HG03045 (cell line): ENCODE measurements at regions not wholly inside any gene's neighbourhood (a gene's known extent, or its start where the extent isn't known, plus 50 kb on each side); places are given as distances from the start of the nearest gene placed in this dataset.
"Not testable (repeated sequence)": the region's sequence is repeated elsewhere in the genome, so short reads cannot be mapped to it uniquely, and the experiment has no call there.

Experiments
- ATAC-seq: cut with Tn5 transposase; IDR thresholded peaks from one replicate; pipeline ENCODE4 v1.9.1; 2021; ENCODE audit warnings: mild to moderate bottlenecking, moderate library complexity; ENCODE audit not compliant: unreplicated experiment

DNA sequence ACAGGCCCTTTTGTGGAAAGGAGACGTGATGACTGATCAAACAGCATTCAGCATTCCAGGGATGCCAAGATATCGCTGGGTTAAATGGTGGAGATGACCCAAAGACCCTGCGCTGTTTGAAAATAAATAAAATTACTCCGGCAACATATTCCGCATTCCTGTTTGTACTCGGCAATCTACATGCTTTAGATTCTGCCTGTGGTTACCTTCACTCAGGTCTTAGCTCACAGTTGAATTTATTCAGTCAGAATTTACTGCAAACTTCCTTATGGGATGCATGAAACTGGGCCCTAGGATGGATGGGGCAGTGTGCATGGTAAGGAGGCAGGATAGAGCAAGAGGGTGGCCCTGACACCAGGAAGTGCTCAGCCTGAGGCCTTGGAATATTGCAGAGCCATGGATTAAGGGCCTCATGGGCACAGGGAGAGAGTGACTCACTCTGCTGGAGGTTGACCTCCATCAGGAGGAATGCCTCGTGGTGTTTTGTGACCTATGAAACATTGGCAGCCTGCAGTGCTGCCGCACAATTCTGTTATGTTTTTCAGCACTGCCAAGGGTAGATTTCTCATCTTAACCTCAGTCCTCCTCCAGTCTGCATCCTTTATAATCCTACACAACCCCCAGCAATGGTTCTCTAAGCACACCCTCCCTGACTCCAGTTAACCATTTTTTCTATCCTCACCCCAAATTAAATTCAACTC lies 321.4 kb downstream of the IRS1 start:
- no peak for ATAC-seq

DNA sequence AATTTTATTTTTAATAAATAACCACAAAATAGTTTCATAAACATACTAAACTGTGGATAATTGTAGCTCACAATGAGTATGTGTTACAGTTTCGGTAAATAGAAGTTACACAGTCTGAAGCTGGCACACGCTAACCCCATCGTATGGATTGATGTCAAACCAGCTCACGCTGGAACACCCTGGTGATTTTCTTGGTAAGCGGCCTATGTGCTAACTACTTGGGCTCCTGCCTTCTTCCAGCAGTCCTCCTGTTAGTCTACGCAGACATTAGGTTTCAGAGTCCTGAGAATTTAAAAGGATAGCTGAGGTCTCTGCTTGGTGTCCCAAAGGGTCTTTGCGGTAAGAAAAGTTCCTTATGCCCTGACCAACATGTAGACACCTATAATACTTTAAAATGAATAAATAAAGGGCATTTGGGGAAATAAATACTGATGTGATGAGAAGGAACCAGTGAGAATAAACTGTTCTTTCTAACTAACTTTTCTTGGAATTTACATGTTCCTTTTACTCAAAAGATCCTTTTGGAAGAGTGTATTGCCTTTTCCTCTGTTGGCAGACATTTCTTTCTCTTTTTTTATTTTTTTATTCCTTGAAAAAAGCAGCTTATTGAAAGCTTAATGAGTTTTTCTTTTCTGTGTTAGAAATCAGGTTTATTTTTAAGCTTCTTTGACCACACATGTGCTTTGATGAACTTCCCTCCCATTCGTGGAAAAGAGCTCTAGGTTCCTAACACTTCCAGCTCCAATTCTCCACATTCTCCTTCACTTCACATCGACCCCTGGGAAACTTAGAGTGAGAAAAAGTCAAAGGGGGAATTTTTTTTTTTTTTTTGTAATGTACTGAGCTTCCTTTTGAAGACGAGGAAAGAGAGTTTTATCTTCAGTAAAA lies 322.2 kb downstream of the IRS1 start:
- no peak for ATAC-seq

DNA sequence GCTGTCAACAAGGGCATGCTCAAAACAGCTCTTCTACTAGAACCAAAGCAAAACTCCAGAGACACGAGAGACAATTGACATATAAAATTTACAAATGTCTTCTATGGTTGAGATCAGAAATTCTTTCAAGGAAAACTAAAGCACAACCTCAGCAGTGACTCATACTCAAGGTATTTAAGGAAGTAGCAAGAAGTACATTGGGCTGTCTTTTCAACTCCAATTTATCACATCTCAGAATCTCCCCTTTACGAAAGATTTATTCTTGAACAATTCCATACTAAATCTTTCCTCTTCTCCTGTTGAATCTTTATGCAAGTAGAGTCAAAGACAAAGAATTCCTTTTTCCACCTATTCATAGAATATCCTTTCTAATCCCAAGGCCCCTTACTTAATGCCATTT lies 324.0 kb downstream of the IRS1 start:
- ATAC-seq: no peak

DNA sequence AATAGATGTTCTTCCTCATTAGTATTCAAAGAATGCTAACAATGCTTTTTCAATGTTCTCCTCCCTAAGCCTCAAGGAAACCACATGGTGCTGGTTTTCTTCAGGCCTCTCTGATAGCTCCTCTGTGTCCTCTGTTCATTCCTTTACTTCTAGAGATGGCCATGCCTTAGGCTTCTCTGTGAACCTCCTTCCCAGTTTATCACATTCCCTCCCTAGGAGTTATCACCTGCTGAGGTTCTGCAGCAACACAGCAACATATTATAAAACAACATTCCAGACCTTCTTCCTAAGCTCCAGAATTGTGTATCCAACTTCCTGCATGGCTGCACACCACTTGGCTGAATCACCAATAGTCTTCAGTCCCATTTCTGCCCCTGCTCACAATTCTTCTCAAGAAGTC lies 325.5 kb downstream of the IRS1 start:
- no peak for ATAC-seq

DNA sequence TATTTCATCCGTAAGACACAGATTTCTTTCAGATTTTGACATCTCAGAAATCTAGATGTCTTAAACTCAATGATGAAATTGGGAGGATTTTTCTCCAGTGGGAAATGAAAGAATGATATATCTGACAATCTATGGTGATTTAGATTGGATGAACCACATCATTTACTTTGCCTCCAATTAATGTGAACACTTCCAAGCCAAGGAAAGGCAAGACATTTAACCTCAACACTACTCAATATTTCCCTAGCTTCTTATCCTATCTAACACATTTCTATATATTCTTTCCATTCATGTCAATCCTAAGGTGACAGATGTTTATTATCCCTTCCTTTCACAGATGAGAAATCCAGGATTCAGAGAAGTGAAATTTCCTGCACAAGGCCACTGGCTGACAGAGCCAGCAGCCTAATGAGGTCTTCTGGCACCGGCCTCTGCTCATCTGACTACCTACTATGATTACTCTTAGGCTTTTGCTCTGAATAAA lies 327.6 kb downstream of the IRS1 start:
- no peak for ATAC-seq

DNA sequence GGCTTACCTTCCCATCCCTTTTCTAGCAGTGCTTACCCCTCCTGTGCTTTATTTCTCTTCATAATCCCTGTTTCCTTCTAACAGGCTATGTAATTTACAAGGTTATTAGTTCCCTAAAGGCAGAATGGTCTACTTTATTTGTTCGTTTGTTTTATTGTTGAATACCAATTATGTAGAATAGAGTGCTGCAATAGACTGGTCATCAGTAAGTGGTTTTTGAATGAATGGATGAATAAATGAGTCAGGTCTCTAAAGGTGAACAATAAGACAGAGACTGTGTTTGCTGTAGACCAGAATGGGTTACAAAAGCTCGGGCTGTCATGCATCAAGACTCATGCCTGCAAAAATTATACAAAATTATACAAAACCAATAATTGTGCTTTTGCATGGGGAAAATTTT lies 332.0 kb downstream of the IRS1 start:
- ATAC-seq: no peak

DNA sequence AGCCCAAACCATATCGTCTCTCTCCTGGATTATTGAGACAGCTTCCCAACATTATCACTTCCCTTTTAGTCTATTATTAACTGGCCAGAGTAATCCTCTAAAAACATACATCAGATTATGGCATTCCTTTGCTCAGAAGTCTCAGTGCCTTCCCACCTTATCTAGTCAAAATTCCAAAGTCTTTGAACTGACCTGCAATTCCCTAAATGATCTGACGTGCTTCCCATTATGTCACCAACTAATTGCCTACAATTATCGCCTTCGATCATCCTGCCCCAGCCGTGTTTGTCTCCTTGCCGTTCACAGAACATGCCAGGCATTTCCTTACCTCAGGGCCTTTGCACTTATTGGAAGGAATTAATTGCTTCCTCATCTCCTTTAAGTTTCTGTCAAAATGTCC lies 332.4 kb downstream of the IRS1 start:
- no peak for ATAC-seq

DNA sequence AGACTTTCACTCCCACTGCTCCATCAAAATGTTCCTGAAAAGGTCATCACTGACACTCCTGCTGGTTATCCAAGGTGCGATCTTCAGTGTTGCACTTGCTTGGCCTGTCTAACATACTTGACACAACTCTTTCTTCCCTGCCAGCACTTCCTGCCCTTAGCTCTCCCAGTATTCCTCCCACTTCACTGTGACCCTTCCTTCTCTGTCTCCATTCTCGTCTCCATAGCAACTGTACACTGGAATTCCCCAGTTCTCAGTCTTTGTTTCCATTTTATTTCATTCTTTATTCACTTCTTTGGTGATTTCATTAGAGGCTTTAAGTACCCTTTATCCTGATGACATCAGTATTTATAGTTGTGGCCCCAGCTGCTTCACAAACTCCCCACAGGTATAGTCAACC lies 333.0 kb downstream of the IRS1 start:
- ATAC-seq: no peak

DNA sequence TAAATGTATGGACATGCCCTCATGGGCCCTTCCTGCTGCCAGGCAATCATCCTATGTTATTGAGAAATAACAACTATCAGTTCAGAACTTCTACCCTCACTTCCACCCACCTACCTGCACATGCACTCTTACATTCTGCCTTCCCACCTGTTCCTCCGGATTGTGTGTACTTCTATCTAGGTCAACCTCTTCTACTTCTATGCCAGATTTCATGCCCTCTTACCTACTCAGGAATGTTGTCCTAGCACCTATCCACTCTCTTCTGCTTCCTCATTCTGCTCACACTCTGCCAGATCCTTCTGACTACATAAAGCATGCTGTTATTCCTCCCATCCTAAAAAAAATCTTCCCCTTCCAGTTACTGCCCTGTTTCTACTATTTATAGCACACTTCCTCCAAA lies 333.5 kb downstream of the IRS1 start:
- ATAC-seq: no peak

DNA sequence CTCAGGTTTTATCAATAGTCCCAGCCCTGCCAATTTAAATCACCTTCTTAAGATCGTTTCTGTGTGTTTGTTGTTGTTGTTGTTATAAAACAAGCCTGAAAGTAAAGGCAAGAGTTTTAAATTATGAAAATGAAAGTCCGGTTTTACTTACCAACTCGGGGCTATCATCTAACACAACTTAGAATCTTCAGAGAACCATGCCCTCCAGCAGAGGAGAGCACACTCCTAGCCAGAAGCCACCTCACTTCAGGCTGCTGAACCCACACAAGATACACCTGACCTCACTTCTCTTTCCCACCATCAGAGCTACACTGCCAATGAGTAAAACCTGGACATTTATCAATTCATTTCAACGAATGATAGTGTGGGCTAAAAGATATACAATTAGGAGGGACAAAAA lies 335.2 kb downstream of the IRS1 start:
- ATAC-seq: no peak

DNA sequence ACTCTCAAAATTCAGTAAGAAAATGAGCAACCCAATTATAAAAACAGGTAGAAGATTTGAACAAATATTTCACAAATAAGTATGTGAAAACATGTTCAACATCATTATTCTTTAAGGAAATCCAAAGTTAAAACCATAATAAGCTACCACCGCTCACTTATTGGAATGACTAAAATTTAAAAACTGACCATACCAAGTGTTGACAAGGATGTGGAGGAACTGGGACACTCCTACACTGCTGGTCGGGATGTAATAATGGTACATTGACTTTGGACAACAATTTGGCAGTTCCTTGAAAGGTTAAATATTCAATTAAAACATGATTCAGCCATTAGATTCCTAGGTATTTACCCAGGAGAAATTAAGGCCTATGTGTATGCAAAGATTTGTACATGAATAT lies 336.5 kb downstream of the IRS1 start:
- no peak for ATAC-seq

DNA sequence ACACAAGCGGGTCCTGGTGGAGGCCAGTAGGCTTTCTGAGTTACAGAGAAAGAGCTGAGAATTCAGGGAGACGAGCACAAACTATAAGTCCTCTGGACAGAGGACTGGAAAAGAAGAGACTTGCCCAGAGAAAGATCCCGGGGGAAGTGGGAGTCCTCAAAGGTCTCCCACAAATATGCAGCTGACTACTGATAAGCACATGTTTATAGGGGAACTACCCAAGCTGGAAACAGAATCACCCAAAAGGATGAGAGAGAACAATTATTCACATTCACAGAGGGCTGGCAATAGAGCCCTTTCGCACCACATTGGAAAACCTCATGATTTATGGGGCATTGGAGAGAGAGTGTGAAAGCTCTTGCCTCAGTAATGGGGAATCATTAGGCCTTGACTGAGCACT lies 337.6 kb downstream of the IRS1 start:
- ATAC-seq: no peak

DNA sequence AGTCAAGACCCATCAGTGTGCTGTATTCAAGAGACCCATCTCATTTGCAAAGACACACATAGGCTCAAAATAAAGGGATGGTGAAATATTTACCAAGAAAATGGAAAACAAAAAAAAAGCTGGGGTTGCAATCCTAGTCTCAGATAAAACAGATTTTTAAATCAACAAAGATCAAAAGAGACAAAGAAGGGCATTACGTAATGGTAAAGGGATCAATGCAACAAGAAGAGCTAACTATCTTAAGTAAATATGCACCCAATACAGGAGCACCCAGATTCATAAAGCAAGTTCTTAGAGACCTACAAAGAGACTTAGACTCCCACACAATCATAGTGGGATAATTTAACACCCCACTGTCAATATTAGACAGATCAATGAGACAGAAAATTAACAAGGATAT lies 343.5 kb downstream of the IRS1 start:
- not testable (repeated sequence) for ATAC-seq

DNA sequence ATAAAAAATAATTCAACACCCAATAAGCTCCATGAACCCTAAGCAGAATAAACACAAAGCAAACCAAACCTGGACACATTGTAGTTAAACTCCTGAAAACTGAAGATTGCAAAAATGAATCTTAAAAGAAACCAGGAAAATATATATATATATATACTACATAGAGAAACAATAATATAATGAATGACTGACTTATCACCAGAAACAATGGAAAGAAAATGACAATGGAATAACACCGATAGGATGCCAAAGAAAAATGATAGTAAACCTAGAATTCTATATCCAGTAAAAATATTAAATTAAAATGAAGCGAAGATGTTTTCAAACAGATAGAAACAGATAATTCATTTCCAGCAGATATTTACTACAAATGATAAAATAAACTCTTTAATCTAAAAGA lies 346.9 kb downstream of the IRS1 start:
- ATAC-seq: no peak

DNA sequence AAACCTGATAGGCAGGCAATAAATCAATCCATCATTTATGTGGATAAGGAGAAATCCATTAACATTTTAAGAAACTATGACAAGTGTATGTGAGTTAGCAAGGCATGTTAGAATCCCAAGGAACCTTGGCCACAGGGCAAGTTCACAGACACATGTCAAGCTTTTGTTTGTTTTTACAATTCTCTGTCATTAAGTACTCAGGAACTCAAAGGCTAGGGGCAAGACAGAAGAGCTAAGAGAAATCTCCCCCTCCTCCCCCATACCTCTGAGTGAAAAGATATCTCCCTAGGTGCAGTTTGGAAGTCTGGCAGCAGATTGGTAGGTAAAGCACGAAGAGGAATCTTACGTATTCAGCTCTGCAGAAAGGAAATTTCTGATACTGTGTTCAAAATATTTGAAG lies 348.1 kb downstream of the IRS1 start:
- ATAC-seq: no peak

DNA sequence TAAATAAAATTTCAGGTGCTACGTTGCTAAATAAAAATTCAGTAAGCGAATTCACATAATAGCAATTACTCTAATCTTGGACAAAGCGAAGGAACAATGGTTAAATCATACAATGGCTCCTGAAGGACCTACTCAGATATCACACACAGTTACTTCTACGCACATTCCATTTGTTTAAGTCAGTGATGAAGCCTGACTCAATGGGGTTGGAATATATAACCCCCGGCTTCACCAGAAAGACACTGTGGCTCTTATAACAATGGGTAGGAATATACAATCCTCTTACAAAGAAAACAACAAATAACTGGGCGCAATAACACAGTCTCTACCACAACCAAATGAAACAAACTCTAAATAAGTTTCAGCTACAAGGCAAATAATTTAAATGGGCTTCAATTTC lies 349.5 kb downstream of the IRS1 start:
- no peak for ATAC-seq

DNA sequence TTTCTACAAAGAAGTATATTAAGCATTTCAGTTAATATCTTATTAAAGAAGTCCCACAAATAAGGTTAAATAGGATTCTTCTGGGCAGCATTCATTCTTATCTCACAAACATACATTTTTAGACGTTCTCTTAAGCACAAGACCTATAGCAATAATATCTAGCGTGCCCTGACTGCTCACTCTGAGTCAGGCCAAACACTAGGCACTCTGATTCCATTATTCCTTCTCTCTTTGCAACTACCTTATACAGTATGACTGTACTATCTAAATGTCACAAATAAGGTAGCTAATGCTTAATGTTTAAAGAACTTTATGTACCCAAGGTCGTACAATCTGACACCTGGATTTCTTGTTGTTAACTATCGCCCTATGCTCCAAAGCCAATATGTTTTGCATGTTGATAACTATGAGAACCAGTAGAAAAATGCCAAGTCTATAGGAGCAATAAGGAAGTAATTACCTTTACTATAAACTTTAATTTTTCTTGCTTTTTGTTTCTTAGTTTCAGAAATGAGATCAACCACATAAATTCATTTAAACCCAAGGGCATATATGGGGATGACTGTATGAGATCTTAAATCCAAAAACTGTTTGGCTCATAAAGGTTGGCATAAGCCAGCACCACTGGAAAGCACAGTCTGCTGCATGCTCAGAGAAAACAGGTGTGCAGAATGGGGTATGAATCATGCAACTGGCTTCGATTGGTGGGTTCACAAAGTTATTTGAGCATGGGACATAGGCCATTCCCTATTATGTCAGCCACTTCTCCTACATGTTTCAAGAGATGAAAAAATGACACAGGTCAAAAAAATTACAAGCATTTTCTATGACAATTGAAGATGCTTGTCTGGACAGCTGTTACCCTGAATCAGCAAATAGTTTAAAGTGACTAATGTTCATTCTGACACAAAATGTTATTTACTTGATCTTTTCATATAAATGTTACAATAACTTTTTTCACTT lies 352.0 kb downstream of the IRS1 start:
- ATAC-seq: no peak

DNA sequence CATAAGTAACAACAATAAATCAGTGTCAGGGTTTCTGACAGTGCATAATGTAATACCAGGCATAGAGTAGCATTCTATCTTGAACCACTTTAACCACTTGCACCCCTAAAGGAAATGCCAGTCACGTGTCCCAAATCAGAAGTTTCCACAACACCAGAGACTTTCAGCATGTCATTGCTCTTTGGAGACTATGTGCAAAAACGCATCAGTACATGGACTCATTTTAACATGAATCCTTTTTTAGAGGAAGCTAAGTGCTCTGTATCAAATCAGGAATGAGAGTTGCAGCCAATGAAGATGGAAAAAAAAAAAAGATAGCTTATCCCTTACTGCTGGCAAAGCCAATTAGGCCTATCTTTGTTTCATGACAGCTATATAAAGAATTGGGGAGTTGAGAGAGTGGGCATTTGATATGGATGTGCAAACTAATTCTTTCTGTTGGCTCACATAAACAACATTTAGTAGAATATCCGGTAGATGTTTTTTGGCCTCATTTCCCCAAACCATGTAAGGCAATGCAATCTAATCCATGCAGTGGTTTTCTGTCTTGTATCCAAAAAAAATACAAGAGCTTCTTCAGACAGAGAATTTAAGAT lies 353.1 kb downstream of the IRS1 start:
- no peak for ATAC-seq

DNA sequence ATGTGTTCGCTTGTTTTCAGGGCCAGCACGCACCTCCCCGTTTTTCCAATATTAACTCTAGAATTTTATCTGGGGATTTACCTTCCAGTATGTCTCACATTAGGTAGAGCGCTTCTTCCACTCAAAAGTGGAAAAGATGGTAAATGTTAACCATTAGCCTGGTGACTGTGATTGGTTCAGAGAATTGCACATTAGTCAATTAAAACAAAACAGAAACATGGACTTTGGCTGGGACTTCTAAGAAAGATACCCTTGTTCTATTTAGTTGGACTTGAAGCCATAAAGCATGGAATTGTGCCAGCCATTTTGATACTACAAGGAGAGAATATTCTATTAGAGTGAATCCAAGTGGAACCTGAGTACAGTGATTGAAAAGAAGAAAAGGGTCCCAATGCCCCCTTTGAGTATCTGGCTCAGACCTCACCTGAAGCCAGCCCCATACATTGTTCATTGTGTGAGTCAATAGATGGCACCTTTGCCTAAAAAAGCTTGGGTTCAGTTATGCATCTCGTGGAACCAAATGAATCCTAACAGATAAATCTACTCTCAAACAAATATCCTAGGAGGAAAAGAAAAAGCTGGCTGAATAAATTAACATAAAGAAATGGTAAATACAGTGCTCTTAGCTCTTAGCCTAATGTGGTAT lies 354.3 kb downstream of the IRS1 start:
- no peak for ATAC-seq

DNA sequence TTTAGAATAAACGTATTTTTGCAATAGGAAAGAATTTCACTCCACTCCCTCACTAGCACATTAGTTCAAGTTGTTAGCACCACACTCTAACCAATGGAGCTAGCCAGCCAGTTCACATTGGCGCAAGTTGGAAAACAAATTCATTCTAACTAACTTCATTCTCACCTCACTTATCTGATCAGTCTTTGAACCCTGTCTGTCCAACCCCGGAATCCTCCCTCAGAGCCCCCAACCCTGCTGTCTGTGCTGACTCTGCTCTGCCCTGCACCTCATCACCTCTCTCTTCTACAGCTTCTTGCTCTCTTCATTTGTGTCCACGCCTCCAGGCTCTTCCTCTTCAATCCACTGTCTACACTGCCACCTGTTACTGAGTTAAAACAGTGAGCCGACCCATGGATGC lies 356.5 kb downstream of the IRS1 start:
- ATAC-seq: no peak
